A549 (cell line): ENCODE measurements at regions not wholly inside any gene's neighbourhood (a gene's known extent, or its start where the extent isn't known, plus 50 kb on each side); places are given as distances from the start of the nearest gene placed in this dataset.

Source experiments
- ATAC-seq, 2 experiments: fragments of 200-7000 bp in 1 of 2; fragments of >200 bp in 1 of 2; cut with Nextera tagmentation in 1 of 2; cut with Tn5 transposase in 1 of 2; 3 replicates each; pipeline versions ENCODE4 v1.8.0 to v1.9.1; 2018 to 2020; ENCODE audit warnings: mild to moderate bottlenecking in 1 of 2, moderate library complexity in 1 of 2
- CTCF ChIA-PET: fragments of 300-600 bp; sonication (Branson Sonifier 250); formaldehyde crosslinking; extraction: SDS; loops from one replicate; lab custom pipeline; 2021; ENCODE audit warnings: antibody characterized with exemption, inconsistent platforms; lab: Yijun Ruan, JAX
- POLR2A ChIA-PET: fragments of 350-600 bp; formaldehyde crosslinking; extraction: SDS; loops from one replicate; lab custom pipeline; 2021; ENCODE audit warnings: antibody characterized with exemption, inconsistent platforms; lab: Yijun Ruan, JAX
- DNase-seq, 2 experiments: peaks; one replicate each; pipeline versions ENCODE4 v3.0.0 to v3.0.0-alpha.2; 2011 to 2016; ENCODE audit warnings: low read depth in 1 of 2, low spot score in 1 of 2
- FAIRE-seq: peaks from 2 replicates; lab custom pipeline; 2011; peaks lifted over from hg19 to GRCh38; lab: Jason Lieb, UNC
- H3K27ac ChIP-seq, 2 experiments: fragments of >200 bp; sonication (Bioruptor Twin); formaldehyde crosslinking; 3 replicates each; pipeline ENCODE4 v1.5.1; 2016 to 2017
- H3K4me1 ChIP-seq: fragments of >200 bp; sonication (Bioruptor Twin); formaldehyde crosslinking; 3 replicates; pipeline ENCODE4 v1.6.1; 2016
- H3K4me2 ChIP-seq: fragments of >200 bp; sonication (Bioruptor Twin); formaldehyde crosslinking; 3 replicates; pipeline ENCODE4 v1.6.1; 2016
- H3K4me3 ChIP-seq: fragments of >200 bp; sonication (Bioruptor Twin); formaldehyde crosslinking; 3 replicates; pipeline ENCODE4 v1.5.1; 2016
- H3K9me3 ChIP-seq: fragments of >200 bp; sonication (Bioruptor Twin); formaldehyde crosslinking; 3 replicates; pipeline ENCODE4 v1.6.1; 2016
- BHLHE40 ChIP-seq: IDR thresholded peaks from 2 replicates; pipeline ENCODE4 v1.6.1; 2012; ENCODE audit warnings: low read depth, low read length, inconsistent platforms
- CBX8 ChIP-seq: fragments of 200-600 bp; sonication (generic); IDR thresholded peaks from 2 replicates; pipeline ENCODE4 v1.6.1; 2016
- CEBPB ChIP-seq, 2 experiments: fragments of >200 bp in 1 of 2; sonication (Bioruptor Twin) in 1 of 2; formaldehyde crosslinking in 1 of 2; IDR thresholded peaks; 2 replicates each; pipeline ENCODE4 v1.6.1; 2012 to 2016
- CHD2 ChIP-seq: fragments of 150-350 bp; IDR thresholded peaks from 2 replicates; pipeline ENCODE4 v1.6.1; 2014; ENCODE audit warnings: low read length; ENCODE audit not compliant: partially characterized antibody
- EHF ChIP-seq: fragments of 250-450 bp; sonication (Bioruptor Pico); IDR thresholded peaks from 2 replicates; pipeline ENCODE4 v1.5.0; 2020; ENCODE audit warnings: mild to moderate bottlenecking
- ELK1 ChIP-seq: fragments of 150-350 bp; IDR thresholded peaks from 2 replicates; pipeline ENCODE4 v1.6.1; 2014; ENCODE audit warnings: low read depth, mild to moderate bottlenecking, low read length
- FOSB ChIP-seq: fragments of 250-450 bp; sonication (Bioruptor Pico); IDR thresholded peaks from 2 replicates; pipeline ENCODE4 v1.5.0; 2020; ENCODE audit warnings: mild to moderate bottlenecking, moderate library complexity
- FOXS1 ChIP-seq: fragments of 250-450 bp; sonication (Bioruptor Pico); IDR thresholded peaks from 2 replicates; pipeline ENCODE4 v1.5.0; 2020; ENCODE audit warnings: mild to moderate bottlenecking, moderate library complexity
- HDAC2 ChIP-seq: fragments of 200-600 bp; sonication (generic); IDR thresholded peaks from 2 replicates; pipeline ENCODE4 v1.6.1; 2016
- HES2 ChIP-seq: fragments of >200 bp; sonication (Bioruptor Twin); formaldehyde crosslinking; IDR thresholded peaks from 2 replicates; pipeline ENCODE4 v1.6.1; 2016
- HEYL ChIP-seq: fragments of 250-450 bp; sonication (Bioruptor Pico); IDR thresholded peaks from 2 replicates; pipeline ENCODE4 v1.8.0; 2021; ENCODE audit warnings: mild to moderate bottlenecking, moderate library complexity
- HOXA7 ChIP-seq: fragments of 250-450 bp; sonication (Bioruptor Pico); IDR thresholded peaks from 2 replicates; pipeline ENCODE4 v1.5.0; 2020; ENCODE audit warnings: mild to moderate bottlenecking, moderate library complexity
- HOXB13 ChIP-seq: fragments of 250-450 bp; sonication (Bioruptor Pico); IDR thresholded peaks from 2 replicates; pipeline ENCODE4 v1.5.0; 2020; ENCODE audit warnings: low read depth, mild to moderate bottlenecking, moderate library complexity
- HOXB5 ChIP-seq: fragments of 250-450 bp; sonication (Bioruptor Pico); IDR thresholded peaks from 2 replicates; pipeline ENCODE4 v1.5.0; 2020; ENCODE audit warnings: mild to moderate bottlenecking, moderate library complexity
- JUN ChIP-seq, 2 experiments: fragments of >200 bp; sonication (Bioruptor Twin); formaldehyde crosslinking; IDR thresholded peaks; 2 replicates in 1 of 2; 3 replicates in 1 of 2; pipeline ENCODE4 v1.6.1; 2016 to 2017
- JUNB ChIP-seq: fragments of >200 bp; sonication (Bioruptor Twin); formaldehyde crosslinking; IDR thresholded peaks from 2 replicates; pipeline ENCODE4 v1.6.1; 2016
- KDM1A ChIP-seq: fragments of 200-600 bp; sonication (generic); IDR thresholded peaks from 2 replicates; pipeline ENCODE4 v1.6.1; 2016; ENCODE audit warnings: low read depth, mild to moderate bottlenecking
- KDM5A ChIP-seq: fragments of 200-600 bp; sonication (generic); IDR thresholded peaks from 2 replicates; pipeline ENCODE4 v1.6.1; 2016; ENCODE audit warnings: antibody characterized with exemption, mild to moderate bottlenecking
- MAFK ChIP-seq: fragments of 450-650 bp; IDR thresholded peaks from 2 replicates; pipeline ENCODE4 v1.6.1; 2014; ENCODE audit not compliant: partially characterized antibody
- MAX ChIP-seq: IDR thresholded peaks from 2 replicates; pipeline ENCODE4 v1.6.1; 2012
- NFE2L2 ChIP-seq: fragments of 150-350 bp; conservative IDR thresholded peaks from 2 replicates; pipeline ENCODE4 v1.6.1; 2014; ENCODE audit warnings: low read length
- NPAS2 ChIP-seq: fragments of 250-450 bp; sonication (Bioruptor Pico); IDR thresholded peaks from 2 replicates; pipeline ENCODE4 v1.8.0; 2022; ENCODE audit warnings: mild to moderate bottlenecking, moderate library complexity, borderline replicate concordance
- POLR2AphosphoS2 ChIP-seq: conservative IDR thresholded peaks from 2 replicates; pipeline ENCODE4 v1.6.1; 2012; ENCODE audit warnings: low read length, improper control_type of control experiment, inconsistent platforms
- RAD21 ChIP-seq, 2 experiments: fragments of >200 bp in 1 of 2; sonication (Bioruptor Twin) in 1 of 2; formaldehyde crosslinking in 1 of 2; IDR thresholded peaks in 1 of 2; conservative IDR thresholded peaks in 1 of 2; 2 replicates in 1 of 2; 3 replicates in 1 of 2; pipeline ENCODE4 v1.6.1; 2012 to 2018; ENCODE audit warnings: inconsistent platforms in 1 of 2
- RCOR1 ChIP-seq: fragments of 150-350 bp; IDR thresholded peaks from 2 replicates; pipeline ENCODE4 v1.6.1; 2014; ENCODE audit warnings: antibody characterized with exemption, low read length, low read depth
- RFX5 ChIP-seq: fragments of 450-650 bp; IDR thresholded peaks from 2 replicates; pipeline ENCODE4 v1.7.1; 2014; ENCODE audit warnings: antibody characterized with exemption, mild to moderate bottlenecking, moderate library complexity
- SMC3 ChIP-seq: fragments of >200 bp; sonication (Bioruptor Twin); formaldehyde crosslinking; IDR thresholded peaks from 3 replicates; pipeline ENCODE4 v1.6.1; 2018; ENCODE audit warnings: inconsistent platforms
- TP53 ChIP-seq: fragments of 250-450 bp; sonication (Bioruptor Pico); IDR thresholded peaks from 2 replicates; pipeline ENCODE4 v1.5.0; 2021; ENCODE audit warnings: mild to moderate bottlenecking, moderate library complexity
- USF2 ChIP-seq: fragments of 450-650 bp; IDR thresholded peaks from 2 replicates; pipeline ENCODE4 v1.6.1; 2014; ENCODE audit warnings: antibody characterized with exemption
- ZSCAN20 ChIP-seq: fragments of 250-450 bp; sonication (Bioruptor Pico); IDR thresholded peaks from 2 replicates; pipeline ENCODE4 v1.8.0; 2022; ENCODE audit warnings: mild to moderate bottlenecking, moderate library complexity
- WGBS: methylation state at CpG from one replicate; pipeline ENCODE4 v1.1.6; 2017; ENCODE audit errors: missing lambda C conversion rate; 5-methylcytosine and 5-hydroxymethylcytosine counted together
- TF ChIP-seq, protein P1 (sequence below): fragments of 250-450 bp; sonication (Bioruptor Pico); IDR thresholded peaks from 2 replicates; pipeline ENCODE4 v1.5.0; 2020; ENCODE audit warnings: low read depth, mild to moderate bottlenecking, moderate library complexity
- TF ChIP-seq, protein P2 (sequence below): fragments of >200 bp; sonication (Bioruptor Twin); formaldehyde crosslinking; IDR thresholded peaks from 3 replicates; pipeline ENCODE4 v1.6.1; 2016

DNA sequence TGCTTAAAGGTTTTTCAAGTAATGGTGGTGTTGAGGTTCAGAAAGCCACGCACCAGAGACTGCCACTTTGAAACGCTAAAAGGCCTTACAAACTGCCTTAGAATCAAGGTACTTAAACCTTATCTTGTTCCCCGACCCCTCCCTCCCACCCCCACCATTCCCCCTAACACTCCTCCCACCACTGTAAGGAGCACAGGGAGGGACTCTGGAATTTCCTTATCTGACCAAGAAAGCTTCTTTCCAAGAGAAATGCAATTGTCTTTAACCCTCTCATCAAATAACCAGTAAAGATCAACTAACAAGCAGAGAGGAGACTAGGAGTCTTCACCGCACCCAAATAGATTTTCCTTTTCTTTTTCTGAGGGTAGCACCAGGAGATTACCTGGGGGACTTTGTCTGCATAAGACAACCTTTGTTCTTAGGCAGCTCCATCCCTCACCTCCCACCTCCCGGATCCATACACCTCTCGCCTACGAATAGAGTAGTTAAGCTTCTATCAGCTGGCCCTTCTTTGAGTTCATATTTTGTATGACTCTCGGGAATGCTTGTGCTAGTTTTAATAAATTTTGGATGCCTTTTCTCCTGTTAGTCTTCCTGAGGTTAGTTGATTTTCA, 137.7 kb upstream of the ADGRL2 start:
- no peaks in the 10 kb centered on the region for H3K9me3 ChIP-seq
- CTCF ChIA-PET = no interaction called here
- H3K4me1 ChIP-seq = no peaks in the 10 kb centered on the region
- TF ChIP-seq FOSB (CRISPR knock-in tag) (no peak), JUN (IDR thresholded peaks at IDR 0.05) (no peak), SMC3 (no peak), USF2 (no peak), HOXB13 (CRISPR knock-in tag) (no peak), HDAC2 (no peak), CBX8 (no peak), HEYL (CRISPR knock-in tag) (no peak), EHF (CRISPR knock-in tag) (no peak), JUNB (no peak), FOXS1 (no peak), MAFK (no peak), KDM1A (no peak), POLR2AphosphoS2 (no peak), RFX5 (no peak), CEBPB (IDR thresholded peaks at IDR 0.05) (no peak), HOXA7 (CRISPR knock-in tag) (no peak), CHD2 (no peak)
- TF ChIP-seq, protein P1, sequence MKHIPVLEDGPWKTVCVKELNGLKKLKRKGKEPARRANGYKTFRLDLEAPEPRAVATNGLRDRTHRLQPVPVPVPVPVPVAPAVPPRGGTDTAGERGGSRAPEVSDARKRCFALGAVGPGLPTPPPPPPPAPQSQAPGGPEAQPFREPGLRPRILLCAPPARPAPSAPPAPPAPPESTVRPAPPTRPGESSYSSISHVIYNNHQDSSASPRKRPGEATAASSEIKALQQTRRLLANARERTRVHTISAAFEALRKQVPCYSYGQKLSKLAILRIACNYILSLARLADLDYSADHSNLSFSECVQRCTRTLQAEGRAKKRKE (CRISPR knock-in tag) = no peak
- TF ChIP-seq, all 56 proteins: peak for 0
- no peak overlapping the region for H3K4me3 ChIP-seq
- H3K27ac ChIP-seq = no peak overlapping the region
- POLR2A ChIA-PET = no interaction called here
- 76% methylated on average over 8 of the region's 8 CpGs for WGBS
- H3K4me2 ChIP-seq = no peak overlapping the region
- FAIRE-seq = no peak
- no peak for ATAC-seq
- no peak for DNase-seq

GRCh38 chr1:81660286-81660685, 140.4 kb upstream of the ADGRL2 start:
- H3K27ac ChIP-seq = no peak overlapping the region
- ATAC-seq = no peak
- no peak overlapping the region for H3K4me2 ChIP-seq

More at GRCh38 chr1:81660286-81660685, 140.4 kb upstream of the ADGRL2 start:
- Histone ChIP-seq H3K9me3 (no peaks in the 10 kb centered on the region), H3K4me3 (no peak overlapping the region), H3K4me1 (no peaks in the 10 kb centered on the region)
- ChIA-PET CTCF (no interaction called here), POLR2A (no interaction called here)
- TF ChIP-seq RAD21 (conservative IDR thresholded peaks at IDR 0.05 in 1 of 2, IDR thresholded peaks at IDR 0.05 in 1 of 2) = no peak
- no peak for TF ChIP-seq FOSB (CRISPR knock-in tag)
- TF ChIP-seq, protein P2, sequence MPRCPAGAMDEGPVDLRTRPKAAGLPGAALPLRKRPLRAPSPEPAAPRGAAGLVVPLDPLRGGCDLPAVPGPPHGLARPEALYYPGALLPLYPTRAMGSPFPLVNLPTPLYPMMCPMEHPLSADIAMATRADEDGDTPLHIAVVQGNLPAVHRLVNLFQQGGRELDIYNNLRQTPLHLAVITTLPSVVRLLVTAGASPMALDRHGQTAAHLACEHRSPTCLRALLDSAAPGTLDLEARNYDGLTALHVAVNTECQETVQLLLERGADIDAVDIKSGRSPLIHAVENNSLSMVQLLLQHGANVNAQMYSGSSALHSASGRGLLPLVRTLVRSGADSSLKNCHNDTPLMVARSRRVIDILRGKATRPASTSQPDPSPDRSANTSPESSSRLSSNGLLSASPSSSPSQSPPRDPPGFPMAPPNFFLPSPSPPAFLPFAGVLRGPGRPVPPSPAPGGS = no peak
- no peak for TF ChIP-seq ELK1
- TF ChIP-seq BHLHE40 = no peak
- no peak for TF ChIP-seq TP53 (CRISPR knock-in tag)
- TF ChIP-seq USF2 = no peak
- TF ChIP-seq HOXB5 (CRISPR knock-in tag) = no peak
- no peak for TF ChIP-seq KDM5A
- TF ChIP-seq CEBPB (IDR thresholded peaks at IDR 0.05) = no peak
- no peak for TF ChIP-seq HES2
- no peak for TF ChIP-seq NFE2L2
- TF ChIP-seq MAX = no peak
- TF ChIP-seq RCOR1 = no peak
- TF ChIP-seq RFX5 = no peak
- TF ChIP-seq NPAS2 (CRISPR knock-in tag) = no peak
- TF ChIP-seq ZSCAN20 (CRISPR knock-in tag) = no peak
- FAIRE-seq = no peak
- no peak for DNase-seq
